Neural crest cell (in vitro differentiated cells): ENCODE measurements at regions not wholly inside any gene's neighbourhood (a gene's known extent, or its start where the extent isn't known, plus 50 kb on each side); places are given as distances from the start of the nearest gene placed in this dataset.
A peak's percentile ranks its signal among the peaks of the same experiment; 100 is the strongest.

ENCODE experiments used
- DNase-seq: peaks from one replicate; pipeline ENCODE4 v3.0.0; 2021; ENCODE audit warnings: low read depth, mixed read lengths, low spot score
- H3K27ac Mint-ChIP-seq: one replicate; pipeline ENCODE4 v1.8.0; 2021; ENCODE audit warnings: mild to moderate bottlenecking, mixed read lengths; ENCODE audit not compliant: unreplicated experiment
- H3K27me3 Mint-ChIP-seq: 2 replicates; pipeline ENCODE4 v1.8.0; 2021; ENCODE audit warnings: low read depth, mild to moderate bottlenecking, mixed read lengths
- H3K36me3 Mint-ChIP-seq: 2 replicates; pipeline ENCODE4 v1.8.0; 2021; ENCODE audit warnings: low read depth, mild to moderate bottlenecking, mixed read lengths
- H3K4me1 Mint-ChIP-seq: 2 replicates; pipeline ENCODE4 v1.8.0; 2021; ENCODE audit warnings: mixed read lengths
- H3K4me3 Mint-ChIP-seq: one replicate; pipeline ENCODE4 v1.8.0; 2021; ENCODE audit warnings: mild to moderate bottlenecking, mixed read lengths
- H3K9me3 Mint-ChIP-seq: 2 replicates; pipeline ENCODE4 v1.8.0; 2021; ENCODE audit warnings: mixed read lengths
- CTCF ChIP-seq: fragments of 200-600 bp; sonication (generic); conservative IDR thresholded peaks from 2 replicates; pipeline ENCODE4 v1.5.0; 2021; ENCODE audit warnings: antibody characterized with exemption, mild to moderate bottlenecking

GRCh38 chr4:59565836-59566235 is 1634.3 kb upstream of the ADGRL3 start:
- no peaks in the 10 kb centered on the region for H3K9me3 Mint-ChIP-seq
- no peak for TF ChIP-seq CTCF
- H3K4me1 Mint-ChIP-seq, result no peaks in the 10 kb centered on the region
- H3K27ac Mint-ChIP-seq, result no peak overlapping the region
- no peaks in the 10 kb centered on the region for H3K27me3 Mint-ChIP-seq
- H3K36me3 Mint-ChIP-seq, result no peaks in the 10 kb centered on the region
- no peak for DNase-seq
- H3K4me3 Mint-ChIP-seq, result no peak overlapping the region

GRCh38 chr4:59570860-59571476 is 1629.2 kb upstream of the ADGRL3 start:
- Mint-ChIP-seq H3K27ac (no peak overlapping the region), H3K36me3 (no peaks in the 10 kb centered on the region), H3K9me3 (no peaks in the 10 kb centered on the region), H3K4me1 (no peaks in the 10 kb centered on the region), H3K4me3 (no peak overlapping the region), H3K27me3 (no peaks in the 10 kb centered on the region)
- TF ChIP-seq CTCF, result no peak
- DNase-seq, result no peak

DNA sequence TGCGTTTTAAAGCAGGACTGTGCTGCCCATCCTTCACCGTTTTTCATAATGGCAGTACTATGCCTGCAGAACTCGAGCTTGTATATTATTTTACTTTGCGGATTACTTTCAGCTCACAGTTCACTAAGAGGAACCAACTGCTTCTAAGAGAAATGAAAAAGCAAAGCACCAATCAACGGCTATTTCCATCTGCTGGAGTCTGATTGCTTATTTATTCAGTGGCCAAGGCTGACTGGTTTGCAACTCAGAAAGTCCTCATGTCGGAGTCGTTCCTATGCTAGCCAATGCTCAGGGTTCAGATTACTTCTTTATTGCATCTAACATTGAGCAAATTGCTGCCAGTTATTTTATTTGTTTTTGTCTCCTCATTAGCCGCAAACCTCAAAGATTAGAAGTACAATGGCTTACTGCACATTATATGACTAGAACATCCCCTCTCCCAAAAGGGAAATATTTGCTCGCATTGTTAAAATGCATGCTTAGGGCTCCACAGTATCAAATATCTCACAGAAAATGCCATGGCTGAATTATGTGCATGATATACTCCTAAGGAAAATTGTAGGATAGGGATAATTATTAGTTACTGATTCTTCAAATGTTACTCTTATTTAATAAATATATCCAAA is 1628.2 kb upstream of the ADGRL3 start:
- Mint-ChIP-seq H3K9me3 (no peaks in the 10 kb centered on the region), H3K4me3 (no peak overlapping the region), H3K36me3 (no peaks in the 10 kb centered on the region), H3K27ac (no peak overlapping the region), H3K27me3 (no peaks in the 10 kb centered on the region), H3K4me1 (no peaks in the 10 kb centered on the region)
- no peak for TF ChIP-seq CTCF
- DNase-seq, result no peak

DNA sequence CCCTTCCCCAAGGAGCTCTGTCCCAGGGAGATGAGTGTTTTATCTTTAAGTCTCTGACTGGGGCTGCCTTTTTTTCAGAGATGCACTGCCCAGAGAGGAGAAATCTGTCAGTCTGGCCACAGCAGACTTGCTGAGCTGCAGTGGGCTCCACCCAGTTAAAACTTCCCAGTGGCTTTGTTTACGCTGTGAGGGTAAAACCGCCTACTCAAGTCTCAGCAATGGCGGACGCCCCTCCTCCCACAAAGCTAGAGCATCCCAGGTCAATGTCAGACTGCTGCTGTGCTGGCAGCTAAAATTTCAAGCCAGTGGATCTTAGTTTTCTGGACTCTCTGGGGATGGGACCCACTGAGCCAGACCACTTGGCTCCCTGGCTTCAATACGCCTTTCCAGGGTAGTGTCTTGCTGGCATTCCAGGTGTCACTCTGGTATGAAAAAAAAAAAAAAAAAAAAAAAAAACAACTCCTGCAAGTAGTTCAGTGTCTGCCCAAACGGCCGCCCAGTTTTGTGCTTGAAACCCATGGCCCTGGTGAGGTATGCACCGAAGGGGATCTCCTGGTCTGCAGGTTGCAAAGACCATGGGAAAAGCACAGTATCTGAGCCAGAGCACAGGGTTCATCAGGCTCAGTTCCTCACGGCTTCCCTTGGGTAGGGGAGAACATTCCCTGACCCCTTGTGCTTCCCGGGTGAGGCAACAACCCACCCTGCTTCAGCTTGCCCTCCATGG is 1616.1 kb upstream of the ADGRL3 start:
- DNase-seq, result no peak
- no peak for TF ChIP-seq CTCF
- Mint-ChIP-seq H3K36me3 (no peaks in the 10 kb centered on the region), H3K27me3 (no peaks in the 10 kb centered on the region), H3K27ac (no peak overlapping the region), H3K4me1 (no peaks in the 10 kb centered on the region), H3K9me3 (no peaks in the 10 kb centered on the region), H3K4me3 (no peak overlapping the region)

- Mint-ChIP-seq H3K4me3 (peak overlapping the region; percentile 0), H3K9me3 (peaks cover 13% of the 10 kb centered on the region), H3K27me3 (no peaks in the 10 kb centered on the region), H3K4me1 (peaks cover 16% of the 10 kb centered on the region), H3K36me3 (peaks cover 2% of the 10 kb centered on the region), H3K27ac (peak overlapping the region; percentile 90)
- TF ChIP-seq CTCF, result no peak
- DNase-seq, result peak; percentile 5
Measured at GRCh38 chr4:59597536-59598329, 1602.4 kb upstream of the ADGRL3 start.
